ENCODE measurements at regions not wholly inside any gene's neighbourhood (a gene's known extent, or its start where the extent isn't known, plus 50 kb on each side); places are given as distances from the start of the nearest gene placed in this dataset.

GRCh38 chr13:99043831-99044231 lies 66.0 kb upstream of the DOCK9 start:
- no peak for TF ChIP-seq CTCF (IDR thresholded peaks at IDR 0.05; ENCODE audit: low read length)
- no peak for TF ChIP-seq EZH2 (IDR thresholded peaks at IDR 0.05; ENCODE audit: borderline replicate concordance, low read length)
